ENCODE measurements at regions not wholly inside any gene's neighbourhood (a gene's known extent, or its start where the extent isn't known, plus 50 kb on each side); places are given as distances from the start of the nearest gene placed in this dataset.

DNA sequence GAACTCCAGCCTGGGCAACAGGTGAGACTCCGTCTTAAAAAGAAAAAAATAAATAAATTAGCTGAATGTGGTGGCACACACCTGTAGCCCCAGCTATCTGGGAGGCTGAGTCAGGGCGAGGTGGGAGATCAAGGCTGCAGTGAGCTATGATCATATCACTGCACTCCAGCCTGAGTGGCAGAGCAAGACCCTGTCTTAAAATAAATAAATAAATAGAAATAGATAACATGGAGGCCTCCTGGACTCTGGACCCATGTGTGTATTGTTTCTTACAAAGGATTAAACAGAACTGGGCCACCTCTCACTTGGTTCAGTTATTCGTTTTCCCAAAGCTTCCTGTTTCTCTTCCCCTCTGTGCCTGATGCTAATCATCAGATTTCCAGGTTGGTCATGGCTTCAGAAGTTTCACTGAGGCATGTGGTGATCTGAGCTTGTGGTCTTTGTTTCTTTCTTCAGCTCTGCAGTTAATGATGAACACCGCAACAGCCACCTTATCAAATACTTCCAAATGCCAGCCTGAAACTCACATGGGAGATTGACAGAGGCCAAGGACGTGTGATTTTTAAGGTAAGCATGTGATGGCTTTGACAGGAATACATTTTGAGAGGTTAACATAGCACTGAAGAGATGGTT is 83.3 kb upstream of the MAP4K4 start:
- TF ChIP-seq, protein P1, sequence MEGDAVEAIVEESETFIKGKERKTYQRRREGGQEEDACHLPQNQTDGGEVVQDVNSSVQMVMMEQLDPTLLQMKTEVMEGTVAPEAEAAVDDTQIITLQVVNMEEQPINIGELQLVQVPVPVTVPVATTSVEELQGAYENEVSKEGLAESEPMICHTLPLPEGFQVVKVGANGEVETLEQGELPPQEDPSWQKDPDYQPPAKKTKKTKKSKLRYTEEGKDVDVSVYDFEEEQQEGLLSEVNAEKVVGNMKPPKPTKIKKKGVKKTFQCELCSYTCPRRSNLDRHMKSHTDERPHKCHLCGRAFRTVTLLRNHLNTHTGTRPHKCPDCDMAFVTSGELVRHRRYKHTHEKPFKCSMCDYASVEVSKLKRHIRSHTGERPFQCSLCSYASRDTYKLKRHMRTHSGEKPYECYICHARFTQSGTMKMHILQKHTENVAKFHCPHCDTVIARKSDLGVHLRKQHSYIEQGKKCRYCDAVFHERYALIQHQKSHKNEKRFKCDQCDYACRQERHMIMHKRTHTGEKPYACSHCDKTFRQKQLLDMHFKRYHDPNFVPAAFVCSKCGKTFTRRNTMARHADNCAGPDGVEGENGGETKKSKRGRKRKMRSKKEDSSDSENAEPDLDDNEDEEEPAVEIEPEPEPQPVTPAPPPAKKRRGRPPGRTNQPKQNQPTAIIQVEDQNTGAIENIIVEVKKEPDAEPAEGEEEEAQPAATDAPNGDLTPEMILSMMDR (IDR thresholded peaks at IDR 0.05) = no peak
- TF ChIP-seq POLR2A (IDR thresholded peaks at IDR 0.05) (no peak), EP300 (IDR thresholded peaks at IDR 0.05) (no peak)
